B cell (primary cell): ENCODE measurements at regions not wholly inside any gene's neighbourhood (a gene's known extent, or its start where the extent isn't known, plus 50 kb on each side); places are given as distances from the start of the nearest gene placed in this dataset.

Experiments
- ATAC-seq: fragments of 200-7000 bp; cut with Tn5 transposase; one replicate; pipeline ENCODE4 v1.10.0; 2021; ENCODE audit warnings: low read depth, mild to moderate bottlenecking, moderate number of reproducible peaks, moderate library complexity
- CTCF ChIA-PET: fragments of 350-600 bp; sonication (Branson Sonifier 250); formaldehyde crosslinking; loops from one replicate; lab custom pipeline; 2021; ENCODE audit warnings: antibody characterized with exemption, inconsistent platforms; lab: Charles Lee
- POLR2A ChIA-PET: fragments of 350-600 bp; sonication (Branson Sonifier 250); formaldehyde crosslinking; loops from one replicate; lab custom pipeline; 2021; ENCODE audit warnings: antibody characterized with exemption; lab: Charles Lee
- DNase-seq: peaks from one replicate; pipeline ENCODE4 v3.0.0; 2013
- H2AFZ ChIP-seq: 2 replicates; pipeline ENCODE4 v1.6.1; 2012; ENCODE audit warnings: mild to moderate bottlenecking, low read depth, low read length; ENCODE audit not compliant: insufficient read depth, poor library complexity, severe bottlenecking
- H3K27ac ChIP-seq, 2 donors: 1 replicate in 1 of 2; 2 replicates in 1 of 2; pipeline ENCODE4 v1.5.1; 2012 to 2013; ENCODE audit warnings: low read length in 2 of 2, mild to moderate bottlenecking in 2 of 2, moderate library complexity in 1 of 2
- H3K27me3 ChIP-seq, 4 experiments: fragments of 200-600 bp in 1 of 4; sonication (generic) in 1 of 4; replicated peaks in 1 of 4; 1 replicate in 2 of 4; 2 replicates in 2 of 4; pipeline versions ENCODE4 v1.6.1 to v1.7.0; 2013 to 2016; ENCODE audit warnings: low read length in 3 of 4, mild to moderate bottlenecking in 2 of 4, mixed read lengths in 1 of 4, moderate library complexity in 1 of 4; ENCODE audit not compliant: insufficient read depth in 4 of 4, control insufficient read depth in 3 of 4; ENCODE audit errors: control extremely low read depth in 1 of 4
- H3K36me3 ChIP-seq, 2 experiments: replicated peaks in 1 of 2; 1 replicate in 1 of 2; 2 replicates in 1 of 2; pipeline versions ENCODE4 v1.6.1 to v1.7.1; 2013; ENCODE audit warnings: low read length in 1 of 2; ENCODE audit not compliant: insufficient read depth in 2 of 2, control insufficient read depth in 1 of 2; ENCODE audit errors: control extremely low read depth in 1 of 2, extremely low read depth in 1 of 2
- H3K4me1 ChIP-seq, 2 donors: fragments of 200-600 bp in 1 of 2; sonication (generic) in 1 of 2; 1 replicate in 1 of 2; 2 replicates in 1 of 2; pipeline versions ENCODE4 v1.5.1 to v1.6.1; 2013 to 2017; ENCODE audit warnings: low read length in 2 of 2; ENCODE audit not compliant: control insufficient read depth in 2 of 2, insufficient read depth in 2 of 2
- H3K4me2 ChIP-seq: replicated peaks from 2 replicates; pipeline ENCODE3; 2012; ENCODE audit warnings: mild to moderate bottlenecking, low read depth, low read length; ENCODE audit not compliant: poor library complexity, severe bottlenecking
- H3K4me3 ChIP-seq, 5 experiments: fragments of 200-600 bp in 1 of 5; sonication (generic) in 1 of 5; 1 replicate in 3 of 5; 2 replicates in 2 of 5; pipeline versions ENCODE4 v1.5.1 to v1.7.0; 2011 to 2016; ENCODE audit warnings: low read length in 4 of 5, mild to moderate bottlenecking in 4 of 5, low read depth in 2 of 5, control low read depth in 1 of 5, moderate library complexity in 1 of 5; ENCODE audit not compliant: insufficient read depth in 1 of 5; ENCODE audit errors: control extremely low read depth in 1 of 5, extremely low read depth in 1 of 5
- H3K79me2 ChIP-seq: fragments of 200-600 bp; sonication (generic); one replicate; pipeline ENCODE4 v1.6.0; 2016; ENCODE audit warnings: low read length; ENCODE audit not compliant: control insufficient read depth, insufficient read depth
- H3K9ac ChIP-seq: fragments of 200-600 bp; sonication (generic); 2 replicates; pipeline ENCODE4 v1.6.1; 2017; ENCODE audit warnings: mild to moderate bottlenecking, low read length, moderate library complexity
- H3K9me3 ChIP-seq, 3 donors: one replicate each; pipeline versions ENCODE4 v1.6.1 to v1.7.1; 2013; ENCODE audit warnings: low read length in 2 of 3; ENCODE audit not compliant: control insufficient read depth in 2 of 3, insufficient read depth in 1 of 3; ENCODE audit errors: control extremely low read depth in 1 of 3
- H4K20me1 ChIP-seq: 2 replicates; pipeline ENCODE4 v1.6.0; 2012; ENCODE audit warnings: mild to moderate bottlenecking, low read length; ENCODE audit not compliant: insufficient read depth, control insufficient read depth, poor library complexity, severe bottlenecking
- H3K27ac Mint-ChIP-seq: one replicate; pipeline ENCODE4 v1.8.0; 2021; ENCODE audit warnings: mixed read lengths
- H3K27me3 Mint-ChIP-seq: one replicate; pipeline ENCODE4 v1.8.0; 2021; ENCODE audit warnings: mixed read lengths
- H3K4me1 Mint-ChIP-seq: one replicate; pipeline ENCODE4 v1.8.0; 2021; ENCODE audit warnings: mixed read lengths
- H3K4me3 Mint-ChIP-seq: one replicate; pipeline ENCODE4 v1.8.0; 2021; ENCODE audit warnings: mixed read lengths
- H3K9me3 Mint-ChIP-seq: one replicate; pipeline ENCODE4 v1.8.0; 2022; ENCODE audit warnings: mixed read lengths; ENCODE audit not compliant: insufficient read depth
- CTCF ChIP-seq: fragments of 200-600 bp; IDR thresholded peaks from one replicate; pipeline ENCODE4 v1.8.0; 2022; ENCODE audit warnings: antibody characterized with exemption, mild to moderate bottlenecking
- EZH2 ChIP-seq: IDR thresholded peaks from 2 replicates; pipeline ENCODE4 v1.6.1; 2012; ENCODE audit warnings: borderline replicate concordance, low read depth, mild to moderate bottlenecking, moderate library complexity, low read length; ENCODE audit not compliant: insufficient read depth, poor library complexity, severe bottlenecking
- WGBS: methylation state at CpG from one replicate; pipeline ENCODE4 v1.1.5; 2013; ENCODE audit warnings: missing lambda C conversion rate; ENCODE audit not compliant: insufficient coverage; 5-methylcytosine and 5-hydroxymethylcytosine counted together
- intact Hi-C: fragments of 100-400 bp; cut with micrococcal nuclease; formaldehyde crosslinking; loops from one replicate; pipeline ENCODE4 v1.10.0; 2022

GRCh38 chr3:72354486-72354885 is 493.8 kb downstream of the SHQ1 start:
- Histone ChIP-seq H3K4me1 (no peaks in the 10 kb centered on the region), H3K36me3 (no peaks in the 10 kb centered on the region), H3K4me2 (no peak overlapping the region), H3K9me3 (no peaks in the 10 kb centered on the region), H2AFZ (no peak overlapping the region), H3K9ac (no peak overlapping the region), H3K27ac (no peak overlapping the region), H3K4me3 (no peak overlapping the region), H3K79me2 (no peaks in the 10 kb centered on the region), H3K27me3 (peaks cover 0 to 9% (median 0%) of the 10 kb centered on the region in 4 experiments), H4K20me1 (no peaks in the 10 kb centered on the region)
- Mint-ChIP-seq H3K4me3 (no peak overlapping the region), H3K4me1 (no peaks in the 10 kb centered on the region), H3K27me3 (peaks cover 9% of the 10 kb centered on the region), H3K9me3 (no peaks in the 10 kb centered on the region), H3K27ac (no peak overlapping the region)
- no peak for ATAC-seq
- WGBS = 100% methylated on average over 1 of the region's 1 CpG
- TF ChIP-seq CTCF (no peak), EZH2 (no peak)
- DNase-seq = no peak
- intact Hi-C loops = no loop called here
- POLR2A ChIA-PET = no interaction called here
- CTCF ChIA-PET = no interaction called here

- no peak overlapping the region for H3K4me3 ChIP-seq
- ChIA-PET POLR2A (no interaction called here), CTCF (no interaction called here)
- Mint-ChIP-seq H3K27ac (no peak overlapping the region), H3K27me3 (peaks cover 16% of the 10 kb centered on the region), H3K4me1 (no peaks in the 10 kb centered on the region), H3K9me3 (no peaks in the 10 kb centered on the region), H3K4me3 (no peak overlapping the region)
- no peak overlapping the region for H3K9ac ChIP-seq
- no peak overlapping the region for H3K4me2 ChIP-seq
- no peaks in the 10 kb centered on the region for H4K20me1 ChIP-seq
- ATAC-seq (no peak), DNase-seq (no peak)
- H3K36me3 ChIP-seq = no peaks in the 10 kb centered on the region
- no peaks in the 10 kb centered on the region for H3K79me2 ChIP-seq
- H3K9me3 ChIP-seq = no peaks in the 10 kb centered on the region
- H3K4me1 ChIP-seq = peaks cover 0 to 3% of the 10 kb centered on the region in 2 donors
- TF ChIP-seq EZH2 = no peak
- no peak for TF ChIP-seq CTCF
- no peak overlapping the region for H3K27ac ChIP-seq
- intact Hi-C loops = no loop called here
- H3K27me3 ChIP-seq = peaks cover 0 to 14% (median 3%) of the 10 kb centered on the region in 4 experiments
- WGBS = 92% methylated on average over 11 of the region's 18 CpGs
- no peak overlapping the region for H2AFZ ChIP-seq
Measured at GRCh38 chr3:72353236-72354128, 494.8 kb downstream of the SHQ1 start.
